Lung (tissue), 11 donors: ENCODE measurements at regions not wholly inside any gene's neighbourhood (a gene's known extent, or its start where the extent isn't known, plus 50 kb on each side); places are given as distances from the start of the nearest gene placed in this dataset.

Experiments
- ATAC-seq: fragments of 200-7000 bp; cut with Tn5 transposase; one replicate; pipeline ENCODE4 v1.9.1; 2020; ENCODE audit warnings: moderate number of reproducible peaks; ENCODE audit not compliant: insufficient read depth, low FRiP score
- DNase-seq, 3 donors: peaks; one replicate each; pipeline ENCODE4 v3.0.0-alpha.2; 2013 to 2017
- H3K27ac ChIP-seq, 2 donors: one replicate each; pipeline ENCODE4 v1.5.1; 2013; ENCODE audit warnings: mild to moderate bottlenecking in 2 of 2, moderate library complexity in 2 of 2, control low read depth in 1 of 2, inconsistent platforms in 1 of 2, low read depth in 1 of 2, low read length in 1 of 2
- H3K27me3 ChIP-seq, 3 donors: one replicate each; pipeline ENCODE4 v1.5.1; 2013; ENCODE audit warnings: low read length in 2 of 3; ENCODE audit not compliant: control insufficient read depth in 3 of 3, insufficient read depth in 3 of 3
- H3K36me3 ChIP-seq, 4 donors: one replicate each; pipeline ENCODE4 v1.5.1; 2013; ENCODE audit warnings: low read length in 4 of 4, mild to moderate bottlenecking in 1 of 4, moderate library complexity in 1 of 4; ENCODE audit not compliant: control insufficient read depth in 4 of 4, insufficient read depth in 4 of 4
- H3K4me1 ChIP-seq, 5 donors: one replicate each; pipeline ENCODE4 v1.5.1; 2013; ENCODE audit warnings: low read length in 5 of 5, mild to moderate bottlenecking in 2 of 5, moderate library complexity in 1 of 5; ENCODE audit not compliant: control insufficient read depth in 5 of 5, insufficient read depth in 5 of 5
- H3K4me3 ChIP-seq: one replicate; pipeline ENCODE4 v1.5.1; 2013; ENCODE audit warnings: mild to moderate bottlenecking, control low read depth, moderate library complexity
- H3K9ac ChIP-seq, 2 donors: one replicate each; pipeline ENCODE4 v1.5.1; 2013; ENCODE audit warnings: low read length in 2 of 2, control low read depth in 1 of 2; ENCODE audit not compliant: insufficient read depth in 1 of 2
- H3K9me3 ChIP-seq, 4 donors: one replicate each; pipeline ENCODE4 v1.5.1; 2013; ENCODE audit warnings: low read length in 3 of 4, mild to moderate bottlenecking in 1 of 4, moderate library complexity in 1 of 4; ENCODE audit not compliant: control insufficient read depth in 4 of 4, insufficient read depth in 3 of 4
- WGBS, 2 donors: extraction: QIAGEN DNeasy Blood & Tissue Kit; methylation state at CpG; one replicate each; pipeline ENCODE4 v1.1.7; 2013; 5-methylcytosine and 5-hydroxymethylcytosine counted together
- TF ChIP-seq, protein P1 (sequence below): IDR thresholded peaks from 2 replicates; pipeline ENCODE4 v1.5.1; 2012; ENCODE audit warnings: mild to moderate bottlenecking; ENCODE audit errors: control extremely low read depth, extremely low read depth
- donor health status: control.
- donor health status: control.
- donor health status: Bipolar disorder and iron deficiency.
- donor health status: healthy.
- donor health status: DM: yes; HTN: yes; CAD: no.

DNA sequence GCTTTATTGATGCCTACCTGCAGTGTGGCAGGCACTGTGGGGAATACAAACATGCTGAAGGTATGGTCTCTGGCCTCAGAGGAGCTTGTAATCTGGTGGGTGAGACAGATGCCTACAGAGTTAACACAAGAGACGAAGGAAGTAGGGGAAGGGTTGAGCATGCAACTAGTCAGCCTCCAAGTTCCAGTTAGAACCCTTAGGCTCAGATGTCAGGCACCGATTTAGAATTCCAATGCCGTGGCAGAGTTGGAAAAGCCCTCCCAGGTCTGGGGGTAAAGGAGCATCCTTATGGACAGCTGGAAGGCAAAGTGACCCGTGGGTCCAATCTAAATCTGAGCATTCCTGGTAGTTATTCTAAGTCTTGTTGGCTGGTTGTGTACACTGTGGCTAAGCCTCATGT is 132.9 kb upstream of the GJB5 start:
- DNase-seq = no peak
- WGBS, 2 donors = 79 to 90% methylated on average over 4 of the region's 4 CpGs
- TF ChIP-seq, protein P1, sequence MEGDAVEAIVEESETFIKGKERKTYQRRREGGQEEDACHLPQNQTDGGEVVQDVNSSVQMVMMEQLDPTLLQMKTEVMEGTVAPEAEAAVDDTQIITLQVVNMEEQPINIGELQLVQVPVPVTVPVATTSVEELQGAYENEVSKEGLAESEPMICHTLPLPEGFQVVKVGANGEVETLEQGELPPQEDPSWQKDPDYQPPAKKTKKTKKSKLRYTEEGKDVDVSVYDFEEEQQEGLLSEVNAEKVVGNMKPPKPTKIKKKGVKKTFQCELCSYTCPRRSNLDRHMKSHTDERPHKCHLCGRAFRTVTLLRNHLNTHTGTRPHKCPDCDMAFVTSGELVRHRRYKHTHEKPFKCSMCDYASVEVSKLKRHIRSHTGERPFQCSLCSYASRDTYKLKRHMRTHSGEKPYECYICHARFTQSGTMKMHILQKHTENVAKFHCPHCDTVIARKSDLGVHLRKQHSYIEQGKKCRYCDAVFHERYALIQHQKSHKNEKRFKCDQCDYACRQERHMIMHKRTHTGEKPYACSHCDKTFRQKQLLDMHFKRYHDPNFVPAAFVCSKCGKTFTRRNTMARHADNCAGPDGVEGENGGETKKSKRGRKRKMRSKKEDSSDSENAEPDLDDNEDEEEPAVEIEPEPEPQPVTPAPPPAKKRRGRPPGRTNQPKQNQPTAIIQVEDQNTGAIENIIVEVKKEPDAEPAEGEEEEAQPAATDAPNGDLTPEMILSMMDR = no peak

DNA sequence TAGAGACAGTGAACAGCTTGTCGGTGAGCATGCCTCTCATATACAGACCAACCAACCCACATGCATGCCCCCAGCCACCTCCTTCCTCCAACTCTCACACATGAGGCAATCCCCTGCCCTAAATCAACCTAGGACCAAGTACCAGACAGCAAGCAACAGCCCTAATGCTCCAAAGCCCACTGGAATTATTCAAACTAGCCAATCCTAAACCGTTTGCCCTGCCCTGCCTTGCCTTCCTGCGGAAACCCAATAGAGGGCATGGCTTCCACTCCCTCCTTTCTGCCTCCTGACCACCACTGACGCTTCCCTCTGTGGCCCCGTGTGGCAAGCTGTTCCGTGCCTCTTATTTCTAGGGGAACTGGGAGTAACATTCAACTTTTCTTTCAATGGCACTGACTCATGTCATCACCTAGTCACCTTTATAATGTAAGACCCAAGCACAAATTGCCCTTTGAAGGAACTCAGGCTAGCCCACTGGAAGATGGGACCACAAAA is 129.3 kb upstream of the GJB5 start:
- no peak for DNase-seq
- H3K27ac ChIP-seq = no peak overlapping the region

More for the DNA sequence above, 132.9 kb upstream of the GJB5 start:
- no peak overlapping the region for H3K9ac ChIP-seq
- no peaks in the 10 kb centered on the region for H3K36me3 ChIP-seq
- no peaks in the 10 kb centered on the region for H3K9me3 ChIP-seq
- no peaks in the 10 kb centered on the region for H3K4me1 ChIP-seq
- no peaks in the 10 kb centered on the region for H3K27me3 ChIP-seq
- no peak overlapping the region for H3K27ac ChIP-seq
- no peak overlapping the region for H3K4me3 ChIP-seq
- ATAC-seq = no peak

DNA sequence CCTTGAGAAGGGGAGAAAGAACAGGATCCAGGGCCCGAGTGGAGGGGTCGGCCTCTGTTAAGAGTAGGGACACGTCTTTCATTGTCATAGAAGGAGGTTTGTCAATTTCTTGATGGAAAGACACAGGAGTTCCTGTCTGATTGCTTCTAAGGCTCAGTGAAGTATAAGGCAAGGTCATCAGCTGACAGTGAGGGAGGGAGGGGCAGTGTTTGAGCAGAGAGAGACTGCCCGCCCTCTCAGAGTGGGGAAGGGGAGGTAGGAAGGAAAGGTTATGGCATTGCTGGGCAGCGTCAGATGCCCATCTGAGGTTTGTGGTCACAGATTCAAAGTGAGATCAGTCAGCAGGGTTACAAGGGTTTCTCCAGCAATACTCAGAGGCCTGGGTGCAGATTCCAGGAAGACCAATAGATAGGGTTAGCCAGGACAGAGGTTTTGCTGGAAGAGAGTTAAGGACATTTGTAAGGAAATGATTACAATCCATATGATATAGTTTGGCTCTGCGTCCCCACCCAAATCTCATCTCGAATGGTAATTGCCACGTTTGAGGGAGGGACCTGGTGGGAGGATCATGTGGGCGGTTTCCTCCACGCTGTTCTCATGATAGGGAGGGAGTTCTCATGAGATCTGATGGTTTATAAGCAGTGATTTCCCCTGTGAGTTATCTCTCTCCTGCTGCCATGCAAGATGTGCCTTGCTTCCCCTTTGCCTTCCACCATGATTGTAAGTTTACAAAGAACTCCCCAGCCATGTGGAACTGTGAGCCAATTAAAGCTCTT is 127.2 kb upstream of the GJB5 start:
- DNase-seq (no peak), ATAC-seq (no peak)
- H3K36me3 ChIP-seq = no peaks in the 10 kb centered on the region
- H3K9ac ChIP-seq = no peak overlapping the region
- WGBS, 2 donors = 65% methylated on average over 10 of the region's 10 CpGs
- H3K27ac ChIP-seq = no peak overlapping the region
- TF ChIP-seq, protein P1 = no peak
- peaks cover 0 to 2% (median 0%) of the 10 kb centered on the region in 4 donors for H3K9me3 ChIP-seq
- no peaks in the 10 kb centered on the region for H3K27me3 ChIP-seq
- H3K4me3 ChIP-seq = no peak overlapping the region
- peaks cover 0 to 3% (median 0%) of the 10 kb centered on the region in 5 donors for H3K4me1 ChIP-seq

More for the DNA sequence above, 129.3 kb upstream of the GJB5 start:
- ATAC-seq = no peak
- H3K4me1 ChIP-seq = no peaks in the 10 kb centered on the region
- H3K4me3 ChIP-seq = no peak overlapping the region
- no peaks in the 10 kb centered on the region for H3K27me3 ChIP-seq
- H3K36me3 ChIP-seq = no peaks in the 10 kb centered on the region
- TF ChIP-seq, protein P1 = no peak
- H3K9me3 ChIP-seq = peaks cover 0 to 2% (median 0%) of the 10 kb centered on the region in 4 donors
- H3K9ac ChIP-seq = no peak overlapping the region
- WGBS, 2 donors = 55 to 63% methylated on average over 6 of the region's 6 CpGs
